ENCODE measurements at regions not wholly inside any gene's neighbourhood (a gene's known extent, or its start where the extent isn't known, plus 50 kb on each side); places are given as distances from the start of the nearest gene placed in this dataset.

DNA sequence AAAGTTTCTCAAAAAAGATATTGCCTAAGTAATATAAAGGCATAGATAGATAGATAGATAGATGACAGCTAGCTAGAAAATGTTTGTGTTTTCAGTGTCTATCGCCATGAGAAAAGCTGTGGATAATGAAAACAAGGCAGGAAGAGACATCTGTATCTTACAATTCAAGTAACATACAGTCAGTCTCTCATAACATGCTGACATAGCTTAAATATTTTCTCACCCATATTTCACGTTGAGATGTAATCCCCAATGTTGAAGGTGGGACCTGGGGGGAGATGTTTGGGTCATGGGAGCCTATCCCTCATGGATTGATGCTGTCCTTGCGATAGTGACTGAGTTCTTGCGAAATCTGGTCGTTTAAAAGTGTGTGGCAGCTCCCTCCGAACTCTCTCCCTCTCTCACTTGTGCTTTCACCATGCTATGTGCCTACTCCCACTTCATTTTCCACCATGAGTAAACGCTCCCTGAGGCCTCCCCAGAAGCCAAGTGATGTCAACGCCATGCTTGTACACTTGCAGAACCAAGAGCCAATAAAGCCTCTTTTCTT is 856.8 kb upstream of the ADAMTS5 start:
- TF ChIP-seq CTCF (IDR thresholded peaks at IDR 0.05) = no peak
- intact Hi-C loops (cut with DNase I, micrococcal nuclease) = no loop called here
- Histone ChIP-seq H3K4me3 (no peak overlapping the region), H3K4me1 (ENCODE audit: low read depth) (no peaks in the 10 kb centered on the region), H3K36me3 (ENCODE audit: low read depth) (no peaks in the 10 kb centered on the region), H3K9me3 (no peaks in the 10 kb centered on the region)
- DNase-seq (no peak), ATAC-seq (no peak)

GRCh38 chr21:27820342-27820741 is 853.5 kb upstream of the ADAMTS5 start:
- Histone ChIP-seq H3K9me3 (no peaks in the 10 kb centered on the region), H3K36me3 (ENCODE audit: low read depth) (no peaks in the 10 kb centered on the region), H3K4me1 (ENCODE audit: low read depth) (peaks cover 3% of the 10 kb centered on the region), H3K4me3 (no peak overlapping the region)
- DNase-seq (no peak), ATAC-seq (no peak)
- intact Hi-C loops (cut with DNase I, micrococcal nuclease) = no loop called here
- TF ChIP-seq CTCF (IDR thresholded peaks at IDR 0.05) = no peak

- H3K4me1 ChIP-seq (ENCODE audit: low read depth) = peaks cover 3% of the 10 kb centered on the region
- TF ChIP-seq CTCF (IDR thresholded peaks at IDR 0.05) = no peak
- DNase-seq (no peak), ATAC-seq (no peak)
- no peaks in the 10 kb centered on the region for H3K9me3 ChIP-seq
- H3K4me3 ChIP-seq = no peak overlapping the region
- no peaks in the 10 kb centered on the region for H3K36me3 ChIP-seq (ENCODE audit: low read depth)
- intact Hi-C loops (cut with DNase I, micrococcal nuclease) = no loop called here
These were observed 852.4 kb upstream of the ADAMTS5 start for GRCh38 chr21:27819299-27819698.

DNA sequence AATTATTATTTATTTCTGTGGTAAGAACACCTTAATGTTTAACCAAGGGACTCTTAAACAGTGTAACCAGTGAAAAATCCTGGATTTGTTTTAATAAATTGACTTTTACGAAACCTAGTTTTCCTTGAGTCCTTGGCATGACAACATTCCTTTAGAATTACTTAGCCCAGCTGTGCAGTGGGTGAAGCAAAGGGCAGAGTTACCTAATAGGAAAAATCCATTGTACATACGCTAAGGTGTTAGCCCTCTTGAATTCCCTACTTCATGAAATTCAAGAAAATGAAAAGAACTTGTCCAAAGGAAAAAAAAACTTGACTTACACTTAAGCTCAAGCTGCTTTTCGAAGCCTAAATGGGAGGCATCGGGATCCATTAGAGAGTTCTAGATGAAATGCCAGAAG is 852.0 kb upstream of the ADAMTS5 start:
- ATAC-seq (no peak), DNase-seq (no peak)
- Histone ChIP-seq H3K36me3 (ENCODE audit: low read depth) (no peaks in the 10 kb centered on the region), H3K4me3 (no peak overlapping the region), H3K4me1 (ENCODE audit: low read depth) (peaks cover 3% of the 10 kb centered on the region), H3K9me3 (no peaks in the 10 kb centered on the region)
- intact Hi-C loops (cut with DNase I, micrococcal nuclease) = no loop called here
- TF ChIP-seq CTCF (IDR thresholded peaks at IDR 0.05) = no peak

DNA sequence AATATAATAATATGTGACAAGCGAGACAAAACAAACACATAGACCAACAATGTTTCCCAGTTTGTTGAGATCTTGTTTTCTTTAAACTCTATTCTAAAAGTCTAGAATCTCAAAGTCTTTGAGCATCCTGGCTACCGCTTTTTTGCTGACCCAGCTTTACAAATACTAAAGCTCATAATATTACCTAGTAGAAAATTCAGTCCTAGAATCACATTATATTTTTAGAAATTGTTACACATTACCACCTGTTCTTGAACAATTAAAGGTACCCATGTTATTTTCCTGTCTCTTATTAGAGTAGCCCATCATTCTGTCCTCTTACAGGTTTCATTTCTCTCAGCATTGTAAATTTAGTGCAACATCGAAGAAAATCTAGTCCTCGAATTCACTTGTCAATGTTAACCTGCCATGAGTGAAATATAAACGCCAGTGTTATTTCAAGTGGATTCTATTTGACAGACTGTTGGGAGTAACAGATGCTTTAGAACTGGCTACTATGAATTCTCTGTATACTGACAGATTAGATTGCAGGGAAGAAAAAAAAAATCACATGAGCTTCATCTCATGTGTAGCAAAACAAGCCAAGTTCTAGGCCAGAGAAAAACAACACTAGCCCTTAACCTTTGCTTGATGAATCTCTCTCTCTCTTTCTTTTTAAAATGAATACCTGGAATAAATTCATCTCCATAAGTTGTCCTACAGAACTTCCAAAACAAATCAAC is 851.2 kb upstream of the ADAMTS5 start:
- ATAC-seq (no peak), DNase-seq (no peak)
- Histone ChIP-seq H3K4me3 (no peak overlapping the region), H3K4me1 (ENCODE audit: low read depth) (peaks cover 3% of the 10 kb centered on the region), H3K36me3 (ENCODE audit: low read depth) (no peaks in the 10 kb centered on the region), H3K9me3 (no peaks in the 10 kb centered on the region)
- no peak for TF ChIP-seq CTCF (IDR thresholded peaks at IDR 0.05)
- intact Hi-C loops (cut with DNase I, micrococcal nuclease) = no loop called here
